DND-41 (cell line): ENCODE measurements at regions not wholly inside any gene's neighbourhood (a gene's known extent, or its start where the extent isn't known, plus 50 kb on each side); places are given as distances from the start of the nearest gene placed in this dataset.

Experiments used
- ATAC-seq: fragments of 200-7000 bp; cut with Tn5 transposase; 3 replicates; pipeline ENCODE4 v1.9.1; 2021; ENCODE audit warnings: low read depth; ENCODE audit not compliant: insufficient read depth
- DNase-seq: peaks from one replicate; pipeline ENCODE4 v3.0.0-alpha.2; 2020
- H2AFZ ChIP-seq: 2 replicates; pipeline ENCODE4 v1.6.0; 2012; ENCODE audit warnings: low read depth, low read length
- H3K27ac ChIP-seq: 2 replicates; pipeline ENCODE4 v1.5.1; 2012; ENCODE audit warnings: low read length, inconsistent platforms
- H3K27me3 ChIP-seq: fragments of 200-600 bp; sonication (generic); 2 replicates; pipeline ENCODE4 v1.6.0; 2012; ENCODE audit warnings: low read length, mild to moderate bottlenecking, inconsistent platforms; ENCODE audit not compliant: insufficient read depth, poor library complexity
- H3K36me3 ChIP-seq: 2 replicates; pipeline ENCODE4 v1.5.1; 2012; ENCODE audit warnings: low read length, inconsistent platforms; ENCODE audit not compliant: insufficient read depth
- H3K4me1 ChIP-seq: 2 replicates; pipeline ENCODE4 v1.5.1; 2012; ENCODE audit warnings: mild to moderate bottlenecking, low read length; ENCODE audit not compliant: insufficient read depth
- H3K4me2 ChIP-seq: 2 replicates; pipeline ENCODE4 v1.6.0; 2012; ENCODE audit warnings: mild to moderate bottlenecking, moderate library complexity, low read length, inconsistent platforms; ENCODE audit not compliant: insufficient read depth
- H3K4me3 ChIP-seq, 2 experiments: fragments of 200-600 bp in 1 of 2; shearing (Covaris generic) in 1 of 2; 2 replicates each; pipeline ENCODE4 v1.5.1; 2012 to 2016; ENCODE audit warnings: inconsistent platforms in 2 of 2, low read length in 2 of 2, mild to moderate bottlenecking in 2 of 2, low read depth in 1 of 2, moderate library complexity in 1 of 2
- H3K79me2 ChIP-seq: 2 replicates; pipeline ENCODE4 v1.6.0; 2012; ENCODE audit warnings: low read length, inconsistent platforms; ENCODE audit not compliant: insufficient read depth
- H3K9ac ChIP-seq: 2 replicates; pipeline ENCODE4 v1.6.0; 2012; ENCODE audit warnings: low read depth, mild to moderate bottlenecking, inconsistent platforms, low read length, moderate library complexity
- H3K9me3 ChIP-seq: 2 replicates; pipeline ENCODE4 v1.5.1; 2012; ENCODE audit warnings: low read length, moderate library complexity, mild to moderate bottlenecking, inconsistent platforms; ENCODE audit not compliant: insufficient read depth, severe bottlenecking
- H4K20me1 ChIP-seq: 2 replicates; pipeline ENCODE4 v1.6.0; 2012; ENCODE audit warnings: low read length; ENCODE audit not compliant: insufficient read depth
- EZH2 ChIP-seq: IDR thresholded peaks from 3 replicates; pipeline ENCODE4 v1.6.1; 2012; ENCODE audit warnings: borderline replicate concordance, low read depth, mild to moderate bottlenecking, moderate library complexity, low read length, inconsistent platforms; ENCODE audit not compliant: severe bottlenecking
- TF ChIP-seq, protein P1 (sequence below): IDR thresholded peaks from 2 replicates; pipeline ENCODE4 v1.5.1; 2012; ENCODE audit warnings: borderline replicate concordance, low read length, moderate library complexity, mild to moderate bottlenecking; ENCODE audit not compliant: poor library complexity, severe bottlenecking; ENCODE audit errors: extremely low read depth

GRCh38 chr6:134420614-134421181 lies 102.8 kb upstream of the SGK1 start:
- ATAC-seq, result no peak
- Histone ChIP-seq H3K4me1 (no peaks in the 10 kb centered on the region), H3K27me3 (no peaks in the 10 kb centered on the region), H3K27ac (no peak overlapping the region), H3K9me3 (no peaks in the 10 kb centered on the region), H2AFZ (no peak overlapping the region), H3K4me3 (no peak overlapping the region), H3K9ac (no peak overlapping the region), H3K79me2 (no peaks in the 10 kb centered on the region), H4K20me1 (no peaks in the 10 kb centered on the region), H3K4me2 (no peak overlapping the region), H3K36me3 (no peaks in the 10 kb centered on the region)
- DNase-seq, result no peak
- TF ChIP-seq, protein P1, sequence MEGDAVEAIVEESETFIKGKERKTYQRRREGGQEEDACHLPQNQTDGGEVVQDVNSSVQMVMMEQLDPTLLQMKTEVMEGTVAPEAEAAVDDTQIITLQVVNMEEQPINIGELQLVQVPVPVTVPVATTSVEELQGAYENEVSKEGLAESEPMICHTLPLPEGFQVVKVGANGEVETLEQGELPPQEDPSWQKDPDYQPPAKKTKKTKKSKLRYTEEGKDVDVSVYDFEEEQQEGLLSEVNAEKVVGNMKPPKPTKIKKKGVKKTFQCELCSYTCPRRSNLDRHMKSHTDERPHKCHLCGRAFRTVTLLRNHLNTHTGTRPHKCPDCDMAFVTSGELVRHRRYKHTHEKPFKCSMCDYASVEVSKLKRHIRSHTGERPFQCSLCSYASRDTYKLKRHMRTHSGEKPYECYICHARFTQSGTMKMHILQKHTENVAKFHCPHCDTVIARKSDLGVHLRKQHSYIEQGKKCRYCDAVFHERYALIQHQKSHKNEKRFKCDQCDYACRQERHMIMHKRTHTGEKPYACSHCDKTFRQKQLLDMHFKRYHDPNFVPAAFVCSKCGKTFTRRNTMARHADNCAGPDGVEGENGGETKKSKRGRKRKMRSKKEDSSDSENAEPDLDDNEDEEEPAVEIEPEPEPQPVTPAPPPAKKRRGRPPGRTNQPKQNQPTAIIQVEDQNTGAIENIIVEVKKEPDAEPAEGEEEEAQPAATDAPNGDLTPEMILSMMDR, result no peak
- no peak for TF ChIP-seq EZH2

- Histone ChIP-seq H2AFZ (no peak overlapping the region), H3K79me2 (no peaks in the 10 kb centered on the region), H3K9me3 (no peaks in the 10 kb centered on the region), H3K4me1 (no peaks in the 10 kb centered on the region), H4K20me1 (no peaks in the 10 kb centered on the region), H3K9ac (no peak overlapping the region), H3K27me3 (no peaks in the 10 kb centered on the region), H3K36me3 (no peaks in the 10 kb centered on the region), H3K4me3 (no peak overlapping the region), H3K4me2 (no peak overlapping the region), H3K27ac (no peak overlapping the region)
- ATAC-seq, result no peak
- no peak for DNase-seq
- TF ChIP-seq, protein P1, result no peak
- TF ChIP-seq EZH2, result no peak
Measured at GRCh38 chr6:134419716-134420115, 101.8 kb upstream of the SGK1 start.

GRCh38 chr6:134416418-134417154 lies 98.7 kb upstream of the SGK1 start:
- H3K27me3 ChIP-seq, result no peaks in the 10 kb centered on the region
- no peak overlapping the region for H3K27ac ChIP-seq
- no peak overlapping the region for H3K9ac ChIP-seq
- no peaks in the 10 kb centered on the region for H3K36me3 ChIP-seq
- TF ChIP-seq, protein P1, result no peak
- no peak for TF ChIP-seq EZH2
- no peak overlapping the region for H3K4me3 ChIP-seq
- ATAC-seq (no peak), DNase-seq (no peak)
- peaks cover 2% of the 10 kb centered on the region for H3K9me3 ChIP-seq
- H2AFZ ChIP-seq, result no peak overlapping the region
- H4K20me1 ChIP-seq, result no peaks in the 10 kb centered on the region
- H3K79me2 ChIP-seq, result no peaks in the 10 kb centered on the region
- H3K4me2 ChIP-seq, result no peak overlapping the region
- no peaks in the 10 kb centered on the region for H3K4me1 ChIP-seq
